NCI-H748 (cell line): ENCODE measurements at regions not wholly inside any gene's neighbourhood (a gene's known extent, or its start where the extent isn't known, plus 50 kb on each side); places are given as distances from the start of the nearest gene placed in this dataset.

Experiments
- DNase-seq: peaks from one replicate; lab custom pipeline; 2025; ENCODE audit not compliant: unreplicated experiment; lab: John Stamatoyannopoulos, UW

DNA sequence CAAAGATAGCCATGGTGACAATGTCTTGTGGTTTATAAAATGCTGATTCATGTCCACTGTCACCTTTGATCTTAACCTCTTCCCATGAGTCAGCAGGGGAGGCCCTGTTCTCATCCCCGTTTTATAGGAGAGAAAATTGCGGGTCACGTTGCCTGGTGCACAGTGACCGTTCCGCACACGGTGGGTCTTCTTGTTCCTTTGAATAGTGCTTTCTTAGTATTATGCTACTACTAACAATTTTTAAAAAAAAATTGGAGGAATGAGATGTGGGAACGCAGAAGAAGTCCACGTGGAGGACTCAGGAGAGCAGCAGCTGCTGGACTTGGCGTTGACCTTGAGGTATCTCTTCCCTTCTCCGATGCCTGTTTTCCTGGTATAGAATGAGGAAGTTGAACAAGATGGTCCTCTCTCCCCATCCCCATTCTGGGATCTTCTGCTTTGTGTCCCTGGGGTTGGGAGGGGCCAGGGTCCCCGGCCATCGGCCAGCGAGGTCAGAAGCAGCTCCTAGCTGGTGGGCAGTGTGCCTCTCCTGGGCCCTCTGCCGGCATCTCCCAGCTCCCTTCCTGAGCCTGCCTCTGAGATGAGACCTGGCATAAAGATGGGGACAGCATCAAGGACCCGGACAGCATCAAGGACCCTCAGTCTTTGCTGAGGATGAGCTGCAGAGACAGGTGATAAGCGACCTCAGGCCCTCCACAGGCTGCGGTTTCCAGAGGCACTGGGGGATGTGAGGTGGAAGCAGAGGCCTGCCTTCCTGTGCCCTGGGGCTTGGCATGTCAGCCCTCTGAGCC lies 143.9 kb downstream of the C9orf50 start:
- no peak for DNase-seq

DNA sequence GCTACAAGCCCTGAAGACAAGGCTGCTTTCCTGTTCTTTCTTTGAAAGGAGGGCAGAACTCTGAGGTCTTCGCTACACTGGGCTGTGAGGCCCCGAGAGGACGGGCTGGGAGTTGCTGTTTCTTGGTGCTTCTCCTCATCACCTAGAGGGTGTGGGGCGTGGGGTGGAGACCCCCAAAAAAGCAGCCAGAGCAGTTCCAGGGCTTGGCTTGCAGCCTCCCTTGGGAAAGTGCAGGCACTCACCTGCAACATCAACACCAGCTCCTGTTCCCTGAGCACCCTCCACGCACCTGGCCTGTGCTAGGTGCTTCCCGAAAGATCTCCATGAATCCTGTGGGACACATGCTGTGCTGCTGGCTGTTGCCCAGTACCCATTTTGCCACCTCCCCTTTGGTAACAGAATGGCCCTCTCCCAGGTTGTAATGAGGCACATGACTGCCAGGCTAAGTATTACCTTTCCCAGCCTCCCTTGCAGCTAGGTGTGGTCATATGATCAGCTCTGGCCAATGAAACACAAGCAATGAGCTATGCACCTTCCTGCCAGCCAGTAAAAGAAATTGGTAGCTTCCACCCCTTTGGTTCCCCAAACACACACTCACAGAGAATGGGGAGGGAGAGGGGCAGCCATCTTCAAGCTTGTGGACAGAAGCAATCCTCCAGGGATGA lies 146.0 kb downstream of the C9orf50 start:
- DNase-seq = no peak

DNA sequence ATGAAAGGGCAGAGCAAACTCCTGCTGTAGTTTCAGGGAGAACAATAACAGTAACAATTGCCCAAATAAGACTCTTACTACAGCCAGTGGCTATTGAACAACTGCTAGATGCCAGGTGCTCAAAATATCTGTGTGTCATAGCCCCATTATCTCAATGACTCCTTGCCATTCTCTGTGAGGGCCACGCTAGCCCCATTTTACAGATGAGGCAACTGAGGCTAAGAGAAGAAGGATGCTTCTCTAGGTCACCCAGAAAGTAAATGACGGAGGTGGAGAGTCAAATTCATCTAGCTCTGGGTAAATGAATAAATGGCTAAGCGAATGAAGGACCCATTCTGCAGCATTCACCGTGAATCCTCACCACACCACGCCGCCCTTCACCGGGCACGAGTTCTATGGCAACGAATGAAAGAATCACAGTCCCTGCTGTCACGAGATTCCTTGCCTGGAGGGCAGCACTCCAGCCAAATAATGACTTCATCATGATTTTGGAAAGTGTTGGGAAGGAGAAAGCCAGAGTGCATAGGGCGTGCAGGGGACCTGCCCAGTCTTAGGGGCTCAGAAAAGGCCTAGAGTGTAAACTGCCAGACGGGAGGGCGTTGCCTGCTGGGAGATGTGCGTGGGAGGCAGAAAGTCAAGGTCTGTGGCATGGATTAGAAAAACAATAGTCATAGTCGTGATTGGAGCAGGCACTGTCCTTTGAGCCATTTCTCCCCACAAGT lies 147.2 kb downstream of the C9orf50 start:
- DNase-seq = no peak

DNA sequence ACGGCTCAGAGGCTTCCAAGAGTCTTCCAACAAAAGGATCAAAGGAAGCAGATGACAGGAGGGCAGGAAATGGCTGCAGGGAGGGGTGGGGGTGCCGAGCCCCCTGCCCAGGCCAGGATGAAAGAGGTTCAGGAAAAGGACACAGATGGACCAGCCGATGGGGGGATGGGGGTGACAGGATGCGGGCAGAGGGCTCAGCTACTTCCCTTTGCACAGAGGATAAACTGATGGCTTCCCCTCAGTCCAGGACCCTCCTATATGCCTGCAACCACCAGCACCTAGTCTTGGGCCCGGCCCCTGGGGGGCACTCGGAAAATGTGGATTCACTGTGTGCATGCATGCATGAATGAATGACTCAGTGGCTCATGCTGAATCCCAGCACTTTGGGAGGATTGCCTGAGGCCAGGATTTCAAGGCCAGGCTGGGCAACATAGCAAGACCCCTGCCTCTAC lies 148.2 kb downstream of the C9orf50 start:
- no peak for DNase-seq

DNA sequence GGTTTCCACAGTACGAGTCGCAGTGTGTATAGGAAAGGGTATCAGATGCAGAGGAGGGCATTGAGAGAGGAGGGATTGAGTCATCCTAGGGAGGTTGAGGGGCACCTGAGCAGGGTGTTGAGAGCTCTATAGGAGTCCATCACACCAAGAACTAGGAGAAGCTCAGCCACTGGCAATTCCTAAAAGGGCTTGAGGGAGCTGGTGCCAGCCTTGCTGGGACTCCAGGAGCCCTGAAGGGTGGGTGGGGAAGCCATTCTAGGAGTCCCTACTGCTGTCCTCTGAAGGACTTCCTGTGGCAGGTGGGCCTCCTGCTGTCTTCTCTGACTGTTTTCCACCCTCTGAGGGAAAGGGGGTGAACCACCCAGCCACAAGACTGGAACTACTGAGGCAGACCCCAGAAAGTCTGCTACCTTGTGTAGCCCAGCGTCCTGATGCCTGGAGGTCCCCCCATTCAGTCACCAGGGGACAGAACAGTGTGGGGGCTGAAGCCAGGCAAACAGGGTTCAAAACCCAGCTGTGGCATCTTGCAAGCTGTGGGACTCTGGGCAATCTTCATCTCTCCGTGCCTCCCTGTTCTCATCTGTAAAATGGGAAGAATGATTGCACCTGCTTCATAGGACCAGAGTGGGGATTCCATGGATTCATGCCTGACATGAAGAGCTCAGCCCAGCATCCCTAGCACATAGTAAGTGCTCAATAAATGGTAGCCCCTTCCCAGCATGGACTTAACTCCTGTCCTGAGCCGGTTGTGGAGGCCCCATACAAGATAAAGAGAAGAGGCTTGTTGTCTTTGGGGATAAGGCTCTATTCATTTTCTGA lies 149.5 kb downstream of the C9orf50 start:
- no peak for DNase-seq

DNA sequence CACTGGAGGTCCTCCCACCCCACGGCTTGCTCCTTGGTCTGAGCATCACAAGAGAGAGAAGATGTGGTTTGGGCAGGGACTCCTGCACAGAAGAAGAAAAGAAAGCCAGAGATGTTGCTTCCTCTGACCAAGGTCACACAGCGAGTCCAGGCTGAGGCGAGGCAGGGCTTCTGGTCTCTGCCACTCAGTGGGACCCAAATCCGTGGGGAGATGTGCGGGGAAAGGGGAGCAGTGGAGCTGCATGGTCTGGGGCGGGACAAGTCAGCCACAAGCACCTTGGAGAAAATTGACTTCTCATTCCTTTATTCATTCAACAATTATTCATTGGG lies 150.9 kb downstream of the C9orf50 start:
- no peak for DNase-seq

DNA sequence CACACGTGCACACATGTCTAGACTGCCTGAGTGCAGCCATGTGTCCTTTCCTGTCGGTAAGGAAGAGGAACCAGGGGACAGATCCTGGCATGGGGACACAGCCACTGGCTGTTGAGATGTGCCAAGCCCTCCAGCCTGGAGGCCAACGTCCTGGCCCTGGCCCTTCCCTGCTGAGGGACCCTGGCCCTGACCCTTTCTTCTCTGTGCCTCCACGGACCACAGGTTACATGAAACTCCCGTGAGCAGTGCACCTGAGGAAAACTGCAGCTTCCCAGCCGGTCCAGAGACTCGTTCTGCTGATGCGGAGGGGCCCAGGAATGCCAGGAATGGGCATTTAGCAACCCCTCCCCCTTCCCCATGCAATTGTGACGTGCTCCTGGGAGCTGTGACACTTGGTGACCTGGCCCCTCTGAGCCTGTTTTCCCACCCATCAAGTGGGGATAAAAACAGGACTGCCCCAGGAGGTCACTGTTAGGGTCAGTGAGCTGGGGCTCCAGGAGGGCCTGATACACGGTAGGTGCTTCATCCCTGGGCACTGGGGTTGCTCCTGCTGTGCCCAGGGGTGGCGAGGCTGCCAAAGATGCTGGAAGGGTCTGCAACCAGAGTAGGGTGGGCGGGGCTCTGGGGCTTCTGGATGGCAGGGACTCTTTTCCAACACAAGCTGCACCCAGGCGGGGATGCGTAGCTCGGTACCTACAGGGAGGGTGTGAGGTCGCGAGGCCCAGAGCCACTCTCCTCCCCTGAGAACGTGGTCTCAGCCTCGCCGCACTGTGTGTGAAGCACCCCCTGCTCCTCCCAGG lies 151.5 kb downstream of the C9orf50 start:
- no peak for DNase-seq

DNA sequence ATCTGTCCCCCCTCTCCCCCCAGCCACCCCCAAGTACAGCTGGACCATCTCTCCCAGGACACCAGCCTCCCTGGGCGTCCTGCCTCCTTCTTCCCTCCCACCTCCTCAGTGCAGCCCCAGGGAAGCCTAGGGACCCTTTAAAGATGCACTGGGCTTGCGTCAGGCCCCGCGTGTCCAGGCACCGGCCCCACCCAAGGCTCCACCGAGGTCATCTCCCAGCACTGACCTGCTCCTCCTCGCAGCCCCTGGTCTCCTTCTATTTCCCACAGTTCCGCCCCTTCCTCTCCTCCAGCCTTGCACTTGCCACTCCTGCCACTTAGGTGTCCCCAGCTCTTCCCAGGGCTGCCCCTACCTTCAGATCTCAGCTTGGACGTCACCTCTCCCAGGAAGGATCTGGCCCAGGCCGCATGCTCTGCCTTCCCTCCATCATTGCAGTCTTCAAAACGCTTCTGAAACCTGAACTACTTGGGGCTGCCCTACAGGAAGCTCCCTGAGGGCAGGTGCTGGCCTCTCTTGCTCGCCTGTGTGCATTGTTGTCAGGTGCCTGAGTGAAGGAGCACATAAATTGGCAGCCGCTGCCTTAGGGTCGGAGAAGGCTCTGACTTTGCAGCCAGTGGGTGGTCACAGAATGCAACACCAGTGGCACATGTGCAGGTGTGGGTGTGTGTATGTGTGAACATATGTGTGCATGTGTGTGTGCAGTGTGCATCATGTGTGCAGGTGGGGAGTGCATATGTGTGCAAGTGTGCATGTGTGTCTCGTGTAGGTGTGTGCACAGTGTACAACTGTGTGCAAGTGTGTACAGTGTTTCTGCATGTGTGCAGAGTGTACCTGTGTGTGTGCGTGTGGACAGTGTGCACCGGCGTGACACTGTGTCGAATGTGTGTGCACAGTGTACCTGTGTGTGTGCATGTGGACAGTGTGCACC lies 152.9 kb downstream of the C9orf50 start:
- no peak for DNase-seq

DNA sequence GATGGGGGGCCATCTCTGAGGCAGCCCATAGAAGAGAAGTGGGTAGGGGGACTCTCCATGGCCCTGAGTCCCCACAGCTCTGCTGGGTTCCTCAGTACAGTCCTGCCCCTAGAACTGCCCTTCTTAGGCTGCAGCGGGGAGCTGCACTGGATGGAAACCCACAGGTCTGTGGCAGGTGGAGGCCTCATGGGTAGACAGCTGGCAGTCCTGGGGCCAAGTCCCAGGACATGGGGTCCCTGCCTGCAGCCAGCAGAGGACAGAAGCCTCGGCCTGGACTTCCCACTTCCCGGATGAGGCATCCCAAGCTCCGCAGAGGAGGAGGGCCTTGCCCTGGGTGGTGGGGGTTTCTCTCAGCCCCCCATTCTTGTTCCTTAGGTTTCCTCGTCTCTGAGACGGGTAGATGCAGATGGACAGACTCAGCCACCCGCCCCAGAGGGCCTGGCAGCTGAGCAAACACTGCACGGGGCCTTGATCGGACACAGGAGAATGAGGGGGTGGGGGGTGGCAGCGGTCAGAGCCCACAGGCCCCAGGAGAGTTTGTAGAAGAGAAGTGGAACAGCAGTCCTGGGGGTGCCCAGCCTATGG lies 153.8 kb downstream of the C9orf50 start:
- peak; percentile 60 for DNase-seq

DNA sequence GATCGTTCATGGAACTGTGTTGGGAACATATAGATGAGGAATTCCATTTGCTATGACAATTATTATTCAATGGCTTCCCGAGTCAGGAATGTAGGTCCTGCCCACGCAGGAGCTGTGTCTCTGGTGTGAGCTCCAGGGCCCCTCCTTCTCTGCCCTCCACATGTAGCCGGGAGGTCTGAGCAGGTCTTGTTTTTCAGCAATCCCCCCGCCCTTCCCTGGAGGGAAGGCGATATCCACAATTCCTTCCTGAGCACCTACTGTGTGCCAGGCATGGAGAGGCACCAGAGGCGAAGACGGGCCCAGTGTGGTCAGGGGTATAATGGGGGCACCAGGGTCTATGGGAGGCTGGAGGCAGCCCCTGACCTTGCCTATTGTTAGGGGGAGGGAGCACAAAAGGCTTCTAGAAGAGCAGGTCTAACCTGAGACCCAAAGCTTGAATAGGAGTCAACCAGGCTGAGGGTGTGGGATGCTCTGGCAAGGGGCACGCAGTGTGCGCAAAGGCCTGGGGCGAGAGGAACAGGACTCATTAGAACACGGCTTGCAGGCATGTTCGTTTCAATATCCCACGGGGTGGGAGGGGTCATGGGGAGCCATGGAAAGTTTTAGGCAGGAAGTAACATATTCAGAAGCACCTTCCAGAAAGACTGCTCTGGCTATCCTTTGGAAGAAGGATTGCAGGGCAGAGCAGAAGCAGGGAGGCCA lies 154.9 kb downstream of the C9orf50 start:
- no peak for DNase-seq

DNA sequence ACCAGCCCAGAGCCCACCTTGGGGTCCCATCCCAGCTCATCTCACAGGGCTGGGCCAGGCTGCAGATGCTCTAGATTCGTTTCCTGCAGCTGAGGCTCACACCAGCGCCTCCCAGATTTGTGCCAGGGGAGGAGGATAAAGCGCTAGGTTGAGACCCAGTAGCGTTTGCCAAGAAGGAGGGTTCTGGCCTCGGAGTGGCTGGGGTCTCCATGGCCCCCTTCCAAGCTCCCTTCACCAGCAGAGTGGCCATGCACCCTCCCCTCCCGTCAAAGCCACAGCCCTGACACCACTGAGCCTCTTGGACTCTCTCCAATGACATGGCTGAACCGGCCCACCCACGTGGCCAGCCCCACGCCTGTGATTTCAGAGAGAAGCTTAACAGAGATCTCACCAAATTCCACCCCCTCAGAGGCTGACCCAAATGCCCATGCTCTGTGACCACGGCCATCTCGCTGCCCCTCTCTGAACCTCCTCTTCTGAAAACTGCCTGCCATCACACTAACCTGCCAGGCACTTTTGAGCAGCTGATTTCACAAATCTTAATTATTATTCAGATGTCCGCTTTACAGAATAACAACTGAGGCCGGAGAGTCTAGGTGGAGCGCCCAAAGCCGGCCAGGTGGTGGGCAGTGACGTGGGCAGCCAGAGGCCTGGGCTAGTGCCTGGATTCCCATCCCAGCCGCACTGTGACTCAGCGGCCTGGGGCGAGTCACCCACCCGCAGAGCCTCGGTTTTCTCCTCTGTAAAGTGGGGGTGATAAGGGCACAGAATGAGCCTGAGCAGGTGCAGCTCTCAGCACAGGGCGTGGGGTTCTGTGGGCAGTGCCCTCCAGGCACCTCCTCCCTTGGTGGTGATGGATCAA lies 155.7 kb downstream of the C9orf50 start:
- no peak for DNase-seq

DNA sequence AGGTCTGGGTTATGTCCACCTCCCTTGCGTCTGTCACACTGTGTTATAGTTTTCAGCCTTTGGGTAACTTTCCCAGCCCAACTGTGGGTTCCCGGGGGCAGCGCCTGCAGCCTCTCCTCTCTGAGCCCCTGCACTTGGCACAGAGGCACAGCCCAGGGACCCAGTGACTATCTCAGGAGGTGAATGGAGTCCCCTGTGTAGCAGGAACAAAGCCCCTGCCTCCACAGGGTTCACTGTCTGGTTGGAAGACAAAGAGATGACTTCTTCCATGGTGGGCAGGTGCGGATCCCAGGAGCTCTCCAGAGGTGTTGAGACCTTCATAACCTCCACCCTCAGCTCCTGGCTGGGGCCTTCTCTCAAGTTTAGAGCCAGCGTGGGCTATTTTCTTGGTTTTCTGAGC lies 156.9 kb downstream of the C9orf50 start:
- DNase-seq = no peak

DNA sequence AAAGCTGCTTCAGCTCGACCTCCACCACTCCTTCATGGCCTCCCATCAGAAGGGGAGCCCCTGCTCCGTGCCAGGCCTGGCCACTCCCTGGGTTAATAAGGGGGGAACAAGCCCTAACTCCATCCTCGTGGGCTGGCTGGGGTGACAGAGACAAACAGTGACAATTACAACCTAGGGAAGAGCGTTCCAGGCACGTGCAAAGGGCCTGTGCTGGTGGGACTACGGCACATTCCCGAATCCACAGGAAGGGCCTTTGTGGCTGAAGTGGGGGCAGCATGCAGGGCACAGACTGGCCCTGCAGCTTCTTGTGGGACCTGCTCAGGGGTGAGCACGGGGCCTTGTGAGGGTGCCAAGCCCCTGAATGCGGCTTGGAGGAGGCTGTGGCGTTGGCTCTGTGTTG lies 157.4 kb downstream of the C9orf50 start:
- DNase-seq = no peak

DNA sequence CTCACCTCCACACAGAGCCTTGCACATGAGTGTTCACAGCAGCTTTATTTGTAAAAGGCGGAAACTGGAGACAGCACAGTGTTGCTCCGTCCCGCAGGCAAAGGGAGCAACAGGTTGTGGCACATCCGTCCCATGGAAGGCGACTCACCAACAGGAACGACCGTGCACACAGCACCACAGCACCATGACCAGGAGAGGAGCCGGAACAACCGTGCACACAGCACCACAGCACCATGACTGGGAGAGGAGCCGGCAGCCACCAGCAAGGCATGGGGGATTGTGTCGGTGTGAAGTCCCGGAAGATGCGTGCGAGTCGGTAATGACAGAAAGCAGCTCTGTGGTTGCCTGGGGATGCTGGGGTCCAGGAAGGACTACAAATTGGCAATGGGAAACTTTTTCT lies 158.5 kb downstream of the C9orf50 start:
- no peak for DNase-seq

DNA sequence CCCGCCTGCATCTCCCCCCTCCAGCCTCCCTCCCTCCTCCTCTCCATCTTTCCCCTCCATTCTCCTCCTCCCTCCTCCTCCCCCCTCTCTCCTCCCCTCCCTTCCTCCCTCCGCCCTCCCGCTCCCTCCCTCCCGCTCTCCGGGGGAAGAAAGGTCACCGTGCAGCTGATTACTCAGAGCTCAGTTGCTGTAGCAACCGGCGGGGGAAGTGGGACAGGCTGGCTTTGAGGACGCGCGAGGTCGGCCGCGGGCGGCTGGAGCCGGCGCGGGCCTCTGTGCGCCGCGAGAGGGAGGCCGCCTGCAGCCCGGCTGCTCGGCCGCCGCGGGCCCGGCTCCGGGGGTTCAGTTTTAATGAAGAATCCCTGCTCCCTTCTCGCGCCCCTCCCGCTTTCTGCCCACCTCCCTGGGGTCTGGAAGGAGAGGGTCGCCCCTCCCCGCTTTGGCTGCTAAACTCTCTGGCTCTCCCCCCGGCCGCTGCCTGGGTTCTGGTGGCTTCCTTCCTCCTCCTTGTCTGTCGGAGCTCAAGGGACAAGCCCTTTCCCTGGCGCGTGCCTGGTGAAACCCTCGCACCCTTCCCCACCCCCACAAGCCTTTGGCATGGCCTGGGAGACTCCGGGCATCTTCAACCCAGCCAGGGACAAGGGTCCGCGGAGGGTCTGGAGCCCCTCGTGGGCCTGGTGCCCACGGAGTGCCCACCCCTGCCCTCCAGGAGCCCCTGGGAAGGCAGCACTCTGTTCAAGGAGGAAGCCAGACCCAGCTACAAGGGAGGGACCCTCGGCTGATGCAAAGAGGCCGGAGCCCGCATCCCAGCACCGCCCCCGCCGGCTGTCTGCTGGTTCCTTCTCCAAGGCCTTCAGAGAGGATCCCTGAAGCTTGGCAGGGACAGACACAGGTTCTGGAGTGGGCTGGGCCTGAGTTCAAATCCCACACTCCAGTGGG lies 160.3 kb downstream of the C9orf50 start:
- peak; percentile 99 for DNase-seq

DNA sequence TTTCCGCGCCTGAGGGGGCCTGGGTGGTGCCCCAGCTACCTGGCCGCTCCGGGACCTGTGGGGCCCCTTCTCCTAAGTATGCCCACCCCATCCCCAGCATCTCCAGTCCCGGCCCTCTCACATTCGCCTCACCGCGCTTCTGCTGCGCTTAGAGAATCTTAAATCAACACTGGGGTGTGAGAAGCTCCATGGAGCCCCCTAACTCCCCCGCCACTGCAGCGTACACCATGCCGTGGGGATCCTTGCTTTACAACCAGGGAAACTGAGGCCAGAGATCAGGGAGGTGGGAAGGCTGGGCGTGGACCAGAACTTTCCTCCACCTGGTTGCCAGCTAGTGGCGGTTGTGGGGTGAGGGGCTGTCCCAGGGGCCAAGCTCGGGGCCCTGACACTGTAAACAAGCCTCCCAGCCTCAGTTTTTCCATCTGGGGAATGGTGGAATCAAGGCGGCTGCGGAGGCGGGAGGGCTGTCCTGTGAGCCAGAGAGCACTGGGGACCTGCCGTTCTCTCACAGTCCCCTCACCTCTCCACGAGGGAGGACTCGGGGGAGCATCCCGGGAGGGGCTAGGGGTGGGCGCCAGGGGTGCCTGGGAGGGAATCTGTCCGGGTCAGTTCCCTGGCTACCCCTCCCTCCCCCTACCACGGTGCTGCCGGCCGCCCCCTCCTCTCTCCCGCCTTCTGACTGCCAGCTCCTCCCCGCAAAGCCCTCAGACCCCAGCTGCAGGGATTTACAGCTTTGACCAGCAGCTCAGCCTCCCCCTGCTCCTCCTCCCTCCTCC lies 161.2 kb downstream of the C9orf50 start:
- DNase-seq = no peak
